VCaP (cell line): ENCODE measurements at regions not wholly inside any gene's neighbourhood (a gene's known extent, or its start where the extent isn't known, plus 50 kb on each side); places are given as distances from the start of the nearest gene placed in this dataset.

ENCODE experiments used
- H3K27ac ChIP-seq: fragments of 450-650 bp; 2 replicates; pipeline ENCODE4 v1.5.1; 2017
- CTCF ChIP-seq: fragments of 450-650 bp; conservative IDR thresholded peaks from 2 replicates; pipeline ENCODE4 v1.5.1; 2017; ENCODE audit warnings: mild to moderate bottlenecking, moderate library complexity

DNA sequence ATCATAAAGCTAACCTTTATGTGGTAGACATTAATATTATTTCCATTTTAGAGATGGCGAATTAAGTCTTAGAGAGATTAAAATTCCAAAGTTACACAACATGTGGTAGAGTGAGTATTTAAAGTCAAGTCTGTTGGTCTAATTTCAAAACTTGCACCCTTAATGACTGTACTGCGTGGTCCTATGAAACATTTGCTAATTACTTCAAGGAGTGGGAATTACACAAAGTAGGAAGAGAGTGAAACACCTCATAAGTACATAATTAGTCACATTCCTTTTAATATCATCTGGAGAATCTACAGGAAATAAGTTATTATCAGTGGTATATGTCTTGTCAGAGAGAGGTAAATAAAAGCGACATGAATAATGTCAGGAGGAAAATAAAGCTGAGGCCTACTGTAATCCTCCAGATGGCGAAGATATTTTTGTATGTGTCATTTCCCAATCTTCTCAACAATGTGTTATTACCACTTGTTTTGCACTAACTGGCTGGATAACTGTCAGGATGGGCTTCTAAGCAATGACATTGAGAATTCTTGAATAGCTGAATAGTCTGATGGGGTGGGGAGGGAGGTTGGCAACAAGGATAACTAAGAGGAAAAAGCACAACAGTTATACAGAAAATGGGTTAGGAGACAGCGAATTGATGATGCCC is 95.5 kb downstream of the TNFSF18 start:
- no peak overlapping the region for H3K27ac ChIP-seq
- TF ChIP-seq CTCF = no peak

- no peak for TF ChIP-seq CTCF
- no peak overlapping the region for H3K27ac ChIP-seq
Measured at GRCh38 chr1:172956871-172957270, 93.9 kb downstream of the TNFSF18 start.

DNA sequence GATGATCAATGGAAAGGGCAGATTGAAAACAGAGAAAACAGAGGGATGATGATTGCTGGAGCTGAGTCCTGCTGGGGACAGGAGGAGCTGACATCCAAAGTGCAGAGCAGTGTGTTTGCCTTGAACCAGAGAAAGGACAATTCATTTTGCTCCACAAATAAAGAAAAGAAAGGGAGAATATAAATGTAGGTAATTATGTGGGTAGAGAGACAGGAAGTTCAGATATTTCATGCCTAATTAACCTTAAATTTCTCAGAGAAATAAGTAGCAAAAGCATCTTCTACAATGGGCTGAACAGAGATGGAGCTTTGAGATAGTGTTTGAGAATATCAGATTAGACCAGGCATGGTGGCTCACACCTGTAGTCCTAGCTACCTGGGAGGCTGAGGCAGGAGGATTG is 93.2 kb downstream of the TNFSF18 start:
- no peak overlapping the region for H3K27ac ChIP-seq
- TF ChIP-seq CTCF = no peak

DNA sequence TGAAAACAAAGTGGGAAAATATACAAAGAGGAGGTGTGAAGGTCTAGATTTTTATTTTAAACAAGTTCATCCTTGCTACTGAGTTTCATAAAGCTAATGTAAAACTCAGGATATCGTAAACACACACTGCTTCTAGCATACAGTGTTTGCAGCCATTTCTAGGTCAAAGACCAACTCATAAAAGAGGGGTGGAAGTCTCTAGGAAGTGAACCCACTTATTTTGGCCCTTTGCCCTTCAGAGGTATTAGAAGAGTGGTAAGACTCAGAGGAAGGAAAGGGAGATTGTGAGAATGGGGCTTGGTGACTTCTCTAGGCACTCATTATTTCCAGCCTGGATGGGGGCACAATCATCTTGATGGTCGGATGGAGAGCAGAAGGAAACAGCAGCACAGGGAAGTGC is 91.2 kb downstream of the TNFSF18 start:
- TF ChIP-seq CTCF = no peak
- no peak overlapping the region for H3K27ac ChIP-seq

DNA sequence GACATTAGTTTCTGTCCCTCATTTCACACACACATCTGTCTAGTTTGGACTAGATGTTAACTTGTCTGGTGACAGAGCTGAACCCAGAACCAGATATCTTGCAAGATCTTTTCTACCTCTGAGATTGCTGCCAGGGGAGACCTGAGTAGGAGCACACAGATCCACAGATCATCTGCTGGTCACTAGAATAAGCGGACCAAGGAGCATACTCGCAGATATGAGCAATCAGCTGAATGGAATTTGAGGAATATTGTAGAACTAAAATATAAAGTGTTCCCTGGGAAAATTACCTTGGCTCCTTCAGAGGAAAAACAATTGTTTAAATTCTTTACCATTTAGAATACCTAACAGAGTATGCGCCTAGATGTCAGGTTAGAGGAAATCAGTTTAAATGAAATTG is 90.7 kb downstream of the TNFSF18 start:
- no peak for TF ChIP-seq CTCF
- H3K27ac ChIP-seq = no peak overlapping the region

DNA sequence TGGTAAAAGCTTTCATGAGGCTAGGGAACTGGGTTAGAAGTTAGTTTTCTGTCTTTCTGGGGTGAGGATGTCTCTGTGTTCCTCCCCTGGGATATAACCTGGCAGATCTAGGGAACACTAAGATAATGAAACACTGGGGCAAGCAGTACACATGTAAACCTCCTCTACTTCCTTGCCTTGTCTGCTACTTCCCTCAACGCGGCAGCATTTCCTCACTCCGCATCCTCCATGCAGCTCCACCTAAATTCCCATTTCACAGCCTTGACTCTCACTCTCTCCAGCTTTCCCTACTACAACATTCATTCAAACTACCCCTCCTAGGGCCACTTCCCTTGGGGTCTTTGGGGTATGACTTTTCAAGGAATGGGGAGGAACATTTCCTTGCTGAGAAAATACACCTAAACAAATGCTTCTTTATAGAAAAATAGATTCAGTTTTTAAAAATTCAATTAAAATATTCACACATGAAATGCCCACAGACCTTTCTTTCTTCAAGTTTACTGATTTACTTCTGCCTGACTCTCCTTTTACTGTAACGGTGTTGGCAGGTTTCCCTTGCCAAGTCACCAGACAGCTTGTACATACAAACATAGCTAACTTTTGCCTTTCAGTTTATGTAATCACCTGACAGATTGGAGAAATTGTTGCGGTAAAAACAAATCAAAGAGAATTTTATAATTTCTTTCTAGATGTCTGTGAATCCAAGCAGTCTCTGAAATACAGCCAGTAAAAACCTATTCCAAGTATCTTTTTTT is 90.1 kb downstream of the TNFSF18 start:
- peak; percentile 20 for TF ChIP-seq CTCF
- no peak overlapping the region for H3K27ac ChIP-seq

DNA sequence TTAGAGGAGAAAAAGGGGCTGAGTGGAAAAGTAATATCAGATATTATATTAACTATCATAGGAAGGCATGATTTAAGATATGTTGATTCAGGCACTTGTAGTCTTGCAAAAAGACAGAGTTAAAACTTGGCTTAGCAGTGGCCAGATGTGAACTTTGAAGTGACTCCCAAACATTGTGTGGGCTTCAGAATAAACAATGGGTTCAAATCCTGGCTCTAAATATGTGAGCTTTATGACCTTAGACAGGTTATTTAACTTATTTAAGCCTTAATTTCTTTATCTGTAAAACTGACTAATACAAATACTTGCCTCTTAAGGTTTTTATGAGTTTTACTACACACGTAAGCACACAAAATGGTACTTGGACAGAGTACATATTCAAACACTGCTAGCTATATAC is 85.9 kb downstream of the TNFSF18 start:
- TF ChIP-seq CTCF = no peak
- H3K27ac ChIP-seq = no peak overlapping the region
